ENCODE measurements at regions not wholly inside any gene's neighbourhood (a gene's known extent, or its start where the extent isn't known, plus 50 kb on each side); places are given as distances from the start of the nearest gene placed in this dataset.

DNA sequence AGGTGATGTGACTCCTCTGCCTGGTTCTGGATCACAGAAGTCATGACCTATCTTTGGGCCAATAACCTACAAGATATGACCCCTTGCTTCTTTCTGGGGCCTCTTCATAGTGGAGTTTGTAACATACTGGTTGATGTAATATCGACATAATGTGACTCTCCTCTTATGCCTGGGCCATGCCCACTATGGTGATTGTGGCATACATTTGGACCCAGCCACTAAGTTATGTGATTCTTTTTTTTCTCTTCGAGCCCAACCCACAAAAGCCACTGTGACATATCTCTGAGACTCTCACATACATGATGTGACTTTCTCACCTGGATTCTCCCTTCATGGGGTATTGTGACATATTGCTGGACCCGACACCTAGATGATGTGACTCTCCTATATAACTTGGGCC is 319.8 kb downstream of the RPS4Y2 start:
- TF ChIP-seq CTCF (IDR thresholded peaks at IDR 0.05) (no peak), EP300 (IDR thresholded peaks at IDR 0.05; ENCODE audit: low read depth) (no peak), POLR2AphosphoS5 (IDR thresholded peaks at IDR 0.05) (no peak)
